HG03025 (cell line): ENCODE measurements at regions not wholly inside any gene's neighbourhood (a gene's known extent, or its start where the extent isn't known, plus 50 kb on each side); places are given as distances from the start of the nearest gene placed in this dataset.

Experiments
- ATAC-seq: cut with Tn5 transposase; IDR thresholded peaks from one replicate; pipeline ENCODE4 v1.9.1; 2021; ENCODE audit warnings: mild to moderate bottlenecking, moderate library complexity; ENCODE audit not compliant: unreplicated experiment, low FRiP score

DNA sequence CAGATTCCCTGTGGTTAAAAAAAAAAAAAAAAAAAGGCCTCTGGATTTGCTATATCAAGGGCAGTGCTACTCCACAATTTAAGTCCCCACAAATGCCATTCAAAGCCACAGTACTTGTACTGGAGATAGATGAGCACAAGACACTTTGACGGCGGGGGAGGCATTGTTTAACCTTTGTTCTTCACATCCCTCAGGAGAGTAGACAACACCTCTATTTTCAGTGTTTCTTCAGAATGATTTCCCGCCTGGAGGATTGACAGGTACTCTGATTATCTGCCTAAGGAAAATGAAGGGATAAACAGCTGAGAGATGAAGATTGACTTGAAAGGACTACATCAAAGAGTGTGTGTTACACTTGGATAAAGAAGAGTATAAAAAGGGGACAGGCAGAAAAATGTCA is 58.7 kb downstream of the OTOL1 start:
- no peak for ATAC-seq

- ATAC-seq = no peak
Observed at GRCh38 chr3:161556533-161556932, 59.9 kb downstream of the OTOL1 start.

- no peak for ATAC-seq
Observed at GRCh38 chr3:161556941-161557340, 60.3 kb downstream of the OTOL1 start.

DNA sequence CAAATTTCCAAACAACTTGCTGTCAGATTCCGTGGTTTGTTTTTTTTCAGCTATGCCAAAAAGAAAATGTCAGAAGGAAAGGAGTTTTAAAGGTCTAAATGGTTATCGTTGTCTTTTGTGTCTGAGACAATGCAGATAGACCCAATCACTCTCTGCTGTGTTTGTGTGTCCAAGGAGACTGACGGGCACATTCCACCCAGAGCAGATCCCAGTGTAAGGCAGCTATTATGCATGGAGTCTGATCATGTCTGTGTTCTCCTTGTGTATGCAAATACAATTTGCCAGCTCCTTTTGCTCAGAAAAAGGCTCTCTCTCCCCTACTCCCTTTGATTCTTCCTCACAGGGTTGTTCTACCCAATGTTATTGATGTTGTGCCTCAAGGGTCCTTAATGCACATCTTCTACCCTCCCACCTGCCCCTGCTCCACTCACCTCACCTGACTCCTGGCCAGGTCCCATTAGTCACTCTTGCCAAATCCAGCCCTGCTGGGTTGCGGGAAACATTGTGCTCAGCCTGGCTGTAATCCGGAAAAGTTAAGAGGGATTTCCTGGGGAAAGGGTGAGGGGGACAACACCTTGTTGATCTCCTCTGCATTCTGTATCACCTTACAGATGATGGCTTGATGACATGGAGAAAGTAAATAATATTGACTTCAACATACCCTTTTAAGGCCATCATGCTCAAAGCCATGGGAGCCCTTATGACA is 61.0 kb downstream of the OTOL1 start:
- no peak for ATAC-seq

DNA sequence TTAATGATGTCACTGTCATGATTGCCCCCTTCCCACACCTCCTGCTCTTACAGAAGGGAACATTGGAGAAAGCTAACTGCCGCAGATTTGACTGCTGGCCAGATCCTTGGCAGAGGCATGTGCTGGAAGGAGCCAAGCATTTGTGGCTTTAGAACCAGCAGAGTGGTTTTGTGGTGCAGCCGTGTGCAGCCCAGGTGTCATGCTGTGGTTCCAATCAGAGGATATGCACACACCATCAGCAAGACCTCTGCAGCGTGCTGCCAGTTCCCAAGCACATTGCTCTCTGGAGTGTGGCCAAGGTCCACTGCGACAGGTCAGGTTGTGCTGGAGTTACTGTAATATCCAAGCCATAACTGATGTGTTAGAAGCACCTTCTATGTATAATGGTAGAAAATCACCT is 61.6 kb downstream of the OTOL1 start:
- ATAC-seq = no peak

GRCh38 chr3:161559177-161559998 is 62.8 kb downstream of the OTOL1 start:
- no peak for ATAC-seq

DNA sequence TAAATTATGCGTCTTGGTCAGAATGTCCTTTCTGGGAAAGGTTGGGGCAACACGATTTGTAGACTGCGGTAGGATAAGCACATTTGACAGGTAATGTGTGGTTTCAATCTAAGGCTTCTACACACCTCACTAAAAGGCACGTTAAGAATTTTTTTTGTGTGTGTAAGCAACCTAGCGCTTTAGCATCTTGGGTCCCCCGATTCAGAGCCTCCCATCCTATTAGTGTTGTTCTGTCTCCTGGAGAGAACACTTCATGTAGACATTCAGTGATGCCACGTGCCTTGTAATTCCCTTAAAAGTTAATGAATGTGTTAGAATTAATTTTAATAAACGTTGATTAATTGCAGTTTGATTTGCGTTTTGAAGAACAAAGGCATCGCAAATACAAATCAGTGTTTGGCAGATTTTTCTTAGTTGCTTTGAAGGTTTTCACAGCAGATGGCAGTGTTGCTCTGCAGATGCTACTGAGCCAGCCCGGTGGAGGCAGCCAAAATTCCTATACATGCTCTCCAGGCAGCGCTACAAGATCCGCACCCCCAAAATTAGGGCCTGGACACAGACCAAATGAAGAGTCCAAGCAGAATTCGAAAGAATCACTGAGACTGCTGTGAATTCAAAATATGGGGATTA is 63.5 kb downstream of the OTOL1 start:
- ATAC-seq = no peak

GRCh38 chr3:161567577-161568361 is 71.2 kb downstream of the OTOL1 start:
- ATAC-seq = no peak

- no peak for ATAC-seq
Observed at GRCh38 chr3:161568671-161569070, 72.1 kb downstream of the OTOL1 start.

DNA sequence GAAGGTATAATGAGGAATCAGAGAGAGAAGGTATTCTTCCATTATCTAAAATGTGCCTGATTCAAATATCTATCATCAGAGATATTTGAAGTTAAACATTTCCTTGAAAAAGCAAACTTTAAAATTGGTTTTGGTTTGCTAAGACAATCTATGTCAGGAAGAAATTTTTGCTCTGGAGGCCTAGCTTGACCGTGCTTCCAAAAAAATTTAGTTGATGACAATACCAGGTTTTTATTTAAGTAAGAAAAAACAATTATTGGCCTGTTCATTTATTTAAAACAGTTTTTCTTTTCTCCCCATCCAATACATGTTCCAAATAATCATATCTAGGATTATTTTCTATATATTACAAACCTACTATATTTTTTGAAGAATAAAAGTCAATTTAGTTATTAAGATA is 75.3 kb downstream of the OTOL1 start:
- ATAC-seq = no peak

- no peak for ATAC-seq
Observed at GRCh38 chr3:161573136-161573535, 76.5 kb downstream of the OTOL1 start.

GRCh38 chr3:161575901-161576300 is 79.3 kb downstream of the OTOL1 start:
- no peak for ATAC-seq

DNA sequence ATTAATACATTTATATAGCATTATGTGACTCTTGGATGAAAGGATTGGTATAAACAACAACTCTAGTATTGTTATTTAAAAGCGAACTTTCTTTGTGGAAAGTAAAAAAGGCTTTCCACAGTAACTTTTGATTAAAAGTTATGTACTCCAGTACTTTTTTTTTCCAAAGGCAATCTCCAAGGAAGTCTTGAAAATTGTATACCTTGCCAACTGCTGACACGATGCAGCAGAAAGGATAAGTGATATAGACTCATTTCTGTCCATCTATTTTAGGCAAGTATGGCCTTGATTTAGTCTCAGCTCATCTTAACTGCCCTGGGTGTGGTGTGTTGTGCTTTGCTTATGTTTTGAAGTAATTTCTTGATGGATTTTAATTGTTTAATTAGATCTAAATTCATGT is 79.7 kb downstream of the OTOL1 start:
- ATAC-seq = no peak

- ATAC-seq = no peak
Observed at GRCh38 chr3:161576714-161577510, 80.3 kb downstream of the OTOL1 start.

- no peak for ATAC-seq
Observed at GRCh38 chr3:161577662-161578061, 81.1 kb downstream of the OTOL1 start.

GRCh38 chr3:161579395-161580126 is 83.0 kb downstream of the OTOL1 start:
- ATAC-seq = no peak

DNA sequence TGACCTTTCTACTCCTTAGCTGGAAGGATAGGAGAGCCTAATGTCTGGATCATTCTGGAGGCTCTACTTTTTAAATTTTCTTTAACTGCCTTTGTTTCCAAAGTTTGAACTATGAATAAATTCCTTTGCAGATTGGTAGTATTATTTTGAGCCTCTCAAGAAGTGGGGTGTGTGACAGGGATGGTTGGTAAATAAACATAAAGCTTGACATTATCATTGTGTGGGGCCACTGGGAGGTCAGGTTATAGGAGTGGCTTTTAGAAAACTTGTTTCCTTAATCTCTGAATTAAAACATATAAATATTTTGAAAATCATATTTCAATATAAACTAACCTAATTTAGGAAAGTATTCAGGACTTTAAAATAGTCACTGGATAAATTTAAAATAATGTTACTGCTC is 89.3 kb downstream of the OTOL1 start:
- ATAC-seq = no peak

GRCh38 chr3:161586556-161587235 is 90.1 kb downstream of the OTOL1 start:
- no peak for ATAC-seq

- no peak for ATAC-seq
Observed at GRCh38 chr3:161598639-161599038, 102.0 kb downstream of the OTOL1 start.
